Glomerular endothelial cell (primary cell): ENCODE measurements at regions not wholly inside any gene's neighbourhood (a gene's known extent, or its start where the extent isn't known, plus 50 kb on each side); places are given as distances from the start of the nearest gene placed in this dataset.
"Not testable (repeated sequence)": the region's sequence is repeated elsewhere in the genome, so short reads cannot be mapped to it uniquely, and the experiment has no call there.

ENCODE experiments used
- DNase-seq: peaks from one replicate; pipeline ENCODE4 v3.0.0-alpha.2; 2011; ENCODE audit warnings: low read depth, low spot score; ENCODE audit errors: extremely low read depth

DNA sequence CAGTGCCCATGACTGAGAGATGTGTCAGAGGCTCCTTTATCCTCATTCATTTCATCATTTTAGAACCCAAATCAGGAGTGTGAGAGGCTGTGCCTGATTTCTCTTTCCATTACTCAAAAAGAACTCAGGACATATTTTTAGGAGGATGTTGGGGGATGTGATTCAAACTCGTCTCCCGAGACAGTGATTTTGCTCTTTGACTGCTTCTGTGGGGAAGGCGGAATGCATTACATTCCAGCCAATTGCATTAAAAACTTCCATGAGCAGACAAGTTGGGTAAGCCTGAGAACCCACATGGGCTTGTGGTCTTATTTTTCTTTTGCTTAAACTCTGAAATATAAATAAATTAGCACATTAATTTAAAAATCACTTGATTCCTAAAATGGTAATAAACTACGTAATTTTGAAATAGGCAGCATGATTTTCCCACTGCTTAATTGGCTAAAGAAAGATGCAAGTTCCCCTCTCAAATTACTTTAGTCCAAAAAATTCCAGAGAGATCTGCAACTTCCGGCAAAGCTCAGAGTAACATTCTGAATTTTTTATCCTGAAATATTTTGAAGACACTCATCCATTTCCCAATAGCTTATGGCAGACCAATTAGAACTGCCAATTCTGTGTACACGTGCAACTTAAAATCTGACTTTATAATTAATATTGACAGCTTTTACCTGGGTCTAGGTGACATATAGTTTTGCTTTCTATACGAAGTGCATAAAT is 185.6 kb downstream of the C7orf25 start:
- no peak for DNase-seq

GRCh38 chr7:42722716-42723115 is 189.2 kb downstream of the C7orf25 start:
- DNase-seq, result no peak

DNA sequence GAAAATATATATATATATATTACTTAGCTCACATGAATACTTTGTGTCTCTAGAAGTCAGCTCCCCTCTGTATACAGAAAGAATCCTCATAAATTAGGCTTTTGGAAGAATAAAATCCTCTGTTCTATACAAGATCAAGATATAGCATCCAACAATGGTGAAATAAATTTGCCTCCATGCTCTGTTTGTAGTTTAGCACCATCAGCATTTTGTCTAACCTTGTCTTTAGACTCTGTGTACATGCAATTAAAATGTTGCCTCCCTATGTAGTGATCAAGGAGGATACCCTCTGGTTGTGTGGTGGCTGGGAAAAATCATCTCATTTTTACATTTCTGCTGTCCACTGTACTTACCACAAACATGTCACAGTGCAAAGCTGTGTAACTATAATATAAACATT is 189.7 kb downstream of the C7orf25 start:
- no peak for DNase-seq

- DNase-seq, result no peak
These were observed 190.7 kb downstream of the C7orf25 start for GRCh38 chr7:42720991-42721796.

- no peak for DNase-seq
These were observed 191.9 kb downstream of the C7orf25 start for GRCh38 chr7:42720012-42720411.

DNA sequence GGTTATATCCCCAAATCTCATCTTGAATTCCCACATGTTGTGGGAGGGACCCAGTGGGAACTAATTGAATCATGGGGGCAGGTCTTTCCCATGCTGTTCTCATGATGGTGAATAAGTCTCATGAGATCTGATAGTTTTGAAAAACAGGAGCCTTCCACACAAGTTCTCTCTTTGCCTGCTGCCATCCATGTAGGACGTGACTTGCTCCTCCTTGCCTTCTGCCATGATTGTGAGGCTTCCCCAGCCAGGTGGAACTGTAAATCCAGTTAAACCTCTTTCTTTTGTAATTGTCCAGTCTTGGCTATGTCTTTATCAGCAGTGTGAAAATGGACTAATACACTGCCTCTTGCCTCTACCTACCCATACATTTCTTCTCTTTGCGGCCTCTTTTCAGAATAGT is 193.4 kb downstream of the C7orf25 start:
- not testable (repeated sequence) for DNase-seq

DNA sequence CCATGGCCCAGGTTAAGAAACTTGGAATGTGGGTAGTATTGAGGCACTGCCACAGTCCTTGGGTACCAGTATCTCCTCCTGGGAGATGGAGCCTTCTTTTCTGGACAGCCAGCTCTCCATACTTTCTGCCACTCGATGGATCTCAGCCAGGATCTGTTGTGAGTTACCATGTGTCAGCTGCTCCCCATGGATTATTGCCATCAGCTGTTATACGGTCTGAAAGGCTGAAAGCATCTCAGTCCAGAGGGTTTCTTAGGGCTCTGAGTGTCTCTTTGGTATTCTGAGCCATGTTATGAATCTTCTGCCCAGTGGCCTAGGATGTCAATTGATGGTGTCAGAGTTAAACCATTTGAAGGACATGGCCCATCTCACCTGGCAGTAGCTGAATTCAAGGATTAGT is 197.5 kb downstream of the C7orf25 start:
- DNase-seq, result no peak

DNA sequence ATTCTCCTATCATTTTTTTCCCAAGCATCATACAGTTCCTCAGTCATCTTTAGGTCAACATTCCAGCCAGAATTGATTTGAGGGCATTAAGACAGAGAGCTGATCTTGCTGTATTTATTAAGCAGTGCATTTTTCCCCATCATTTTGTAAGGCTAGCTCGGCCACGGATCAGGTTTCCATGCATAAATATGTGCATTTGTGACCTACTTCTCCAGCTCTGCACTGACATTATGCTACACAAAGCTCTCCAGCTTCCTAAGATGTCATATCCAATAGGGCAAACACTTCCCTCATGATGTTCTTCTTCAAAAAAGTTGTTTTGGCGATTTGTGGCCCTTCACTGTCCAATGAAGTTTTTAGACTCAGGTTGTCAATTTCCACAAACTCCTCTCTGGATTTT is 202.6 kb downstream of the C7orf25 start:
- no peak for DNase-seq

- no peak for DNase-seq
These were observed 207.2 kb downstream of the C7orf25 start for GRCh38 chr7:42704710-42705109.

- DNase-seq, result no peak
These were observed 209.2 kb downstream of the C7orf25 start for GRCh38 chr7:42702647-42703046.

DNA sequence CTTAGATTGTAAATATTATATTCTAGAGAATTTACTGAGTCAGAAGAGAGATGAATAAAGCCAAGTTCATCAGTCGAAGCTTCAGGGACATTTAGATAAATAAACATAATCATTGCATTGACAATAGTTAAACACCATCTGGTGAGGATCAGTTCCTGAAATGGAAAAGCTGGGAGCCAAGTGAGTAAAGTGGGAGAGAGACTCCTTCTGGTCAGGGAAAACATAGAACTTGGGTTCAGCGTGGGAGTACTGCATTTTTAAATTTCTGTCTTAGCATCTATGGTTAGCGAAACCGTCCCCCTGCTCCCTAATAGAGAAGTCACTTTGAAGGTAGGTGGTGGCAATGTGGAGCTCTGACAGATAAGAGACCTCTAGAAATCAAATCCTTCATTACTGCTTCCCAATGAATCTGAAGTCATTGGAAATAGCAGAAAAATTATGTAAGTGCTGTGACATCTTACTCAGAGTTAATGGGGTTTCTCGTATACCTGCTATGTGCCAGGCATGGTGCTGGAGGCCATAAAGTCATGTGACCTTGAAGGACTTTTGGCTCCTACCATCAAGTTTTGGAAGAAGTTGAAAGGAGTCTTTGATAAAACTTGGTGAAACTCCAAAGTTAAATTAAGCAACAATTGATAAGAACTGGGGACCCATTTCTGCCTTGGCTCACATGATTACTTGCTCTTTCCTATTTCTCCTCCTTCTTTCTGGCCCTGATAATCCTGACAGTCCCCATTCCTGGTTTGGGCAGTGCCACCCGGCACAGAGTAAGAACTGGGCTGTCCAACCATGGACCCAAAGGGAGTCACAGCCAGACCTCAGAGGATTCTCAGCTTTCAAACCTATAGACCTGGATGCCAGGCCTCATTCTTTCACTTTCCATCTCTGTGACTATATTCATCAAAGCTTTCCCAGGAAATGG is 211.2 kb downstream of the C7orf25 start:
- no peak for DNase-seq

DNA sequence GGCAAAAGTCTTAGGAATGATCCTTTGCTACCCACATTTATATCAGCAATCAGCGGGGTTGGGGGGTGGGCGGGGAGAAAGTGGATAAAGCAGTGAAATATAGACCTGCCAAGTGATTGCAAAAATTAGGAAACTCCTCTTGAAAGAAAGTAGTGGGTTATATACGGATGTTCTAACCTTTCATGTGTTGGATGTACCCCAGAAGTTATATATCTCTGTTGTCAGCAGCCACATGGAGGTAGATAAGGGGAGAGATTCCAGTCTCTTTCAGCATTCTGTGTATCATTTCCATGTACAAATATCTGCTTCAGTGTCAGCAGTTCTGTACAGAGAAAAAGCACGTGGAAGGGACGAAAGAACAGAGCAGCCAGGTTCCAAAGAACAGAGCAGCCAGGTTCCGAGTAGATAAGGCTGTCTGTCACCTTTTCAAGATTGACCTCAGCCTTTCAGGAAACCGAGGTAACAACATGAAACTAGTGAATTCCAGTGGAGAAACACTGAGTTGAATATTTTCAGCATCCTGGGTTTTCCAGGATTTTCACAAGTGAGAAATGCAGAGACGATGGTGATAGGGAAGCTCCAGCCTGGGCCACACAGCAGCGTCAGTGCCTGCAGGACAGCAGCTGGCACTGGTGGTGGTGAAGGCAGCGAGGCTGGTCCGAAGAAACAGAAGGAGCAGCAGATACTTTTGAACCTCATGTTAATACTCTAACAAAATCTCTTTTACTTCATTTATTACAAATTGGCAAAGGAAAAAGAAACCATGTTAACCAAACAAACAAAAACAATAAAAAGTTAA is 212.3 kb downstream of the C7orf25 start:
- no peak for DNase-seq

- DNase-seq, result no peak
These were observed 213.1 kb downstream of the C7orf25 start for GRCh38 chr7:42698600-42699374.

- DNase-seq, result no peak
These were observed 216.9 kb downstream of the C7orf25 start for GRCh38 chr7:42694894-42695507.

DNA sequence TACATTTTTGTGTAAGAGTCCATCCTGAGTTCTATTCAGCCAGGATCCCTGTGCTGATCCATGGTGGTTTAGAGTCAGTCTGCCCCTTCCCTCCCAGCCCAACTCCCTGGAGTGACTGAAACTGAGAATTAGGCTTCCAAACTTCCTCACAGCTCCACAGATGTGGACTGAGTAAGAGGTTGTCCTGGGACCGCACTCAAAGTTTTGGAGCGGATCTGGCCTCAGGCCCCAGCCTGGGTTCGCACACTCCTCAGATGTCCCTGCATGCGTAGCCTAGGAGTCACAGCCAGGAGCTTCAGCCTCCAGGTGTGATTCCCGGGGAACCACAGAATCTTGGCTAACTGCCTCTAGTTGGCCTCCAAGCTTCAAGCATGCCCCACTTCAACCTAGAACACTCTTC is 218.1 kb downstream of the C7orf25 start:
- DNase-seq, result no peak

DNA sequence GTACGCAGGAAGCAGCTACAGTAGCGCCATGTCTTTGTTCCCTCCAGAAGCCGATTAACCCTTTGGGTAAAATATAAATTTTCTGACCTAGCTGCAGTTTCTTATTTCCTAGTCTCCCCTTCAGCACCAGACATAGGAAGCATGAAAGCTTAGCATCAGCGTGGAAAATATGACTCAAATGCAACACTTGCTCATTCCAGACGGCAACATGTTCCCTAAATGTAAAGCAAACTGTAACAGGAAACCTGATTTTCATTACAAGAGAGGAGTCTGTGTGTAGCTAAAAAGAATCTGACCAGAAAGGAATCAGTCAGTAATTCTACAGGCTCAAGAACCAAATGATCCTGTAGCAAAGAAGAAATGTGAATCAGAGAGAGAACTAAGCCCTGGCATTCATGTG is 219.2 kb downstream of the C7orf25 start:
- DNase-seq, result no peak

GRCh38 chr7:42690794-42691639 is 220.9 kb downstream of the C7orf25 start:
- peak; percentile 14 for DNase-seq

DNA sequence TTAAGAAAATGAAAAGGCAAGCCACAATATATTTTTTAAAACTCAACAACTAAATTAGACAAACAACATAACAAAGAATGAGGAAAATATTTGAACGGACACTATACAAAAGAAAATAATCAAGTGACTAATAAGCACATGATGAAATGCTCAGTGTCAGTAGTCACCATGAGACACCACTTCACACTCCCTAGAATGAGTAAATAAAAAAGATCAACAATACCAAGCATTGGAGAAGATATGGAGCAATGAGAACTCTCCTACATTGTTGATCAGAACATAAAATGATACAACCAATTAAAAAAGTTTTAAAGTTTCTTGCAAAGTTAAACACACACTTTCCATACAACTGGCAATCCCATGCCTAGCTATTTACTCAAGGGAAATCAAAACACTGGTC is 222.2 kb downstream of the C7orf25 start:
- DNase-seq, result no peak

- no peak for DNase-seq
These were observed 223.9 kb downstream of the C7orf25 start for GRCh38 chr7:42688056-42688371.
